ENCODE measurements at regions not wholly inside any gene's neighbourhood (a gene's known extent, or its start where the extent isn't known, plus 50 kb on each side); places are given as distances from the start of the nearest gene placed in this dataset.

- no peak overlapping the region for H3K9ac ChIP-seq (ENCODE audit: insufficient read depth, low read depth, low read length)
- H3K9me3 ChIP-seq (ENCODE audit: low read length) = no peaks in the 10 kb centered on the region
- in situ Hi-C loops (cut with HindIII; ENCODE audit: extremely low pct_ligation_motif_present, low pct_unique_long_range_greater_than_20kb) = no loop called here
- H3K36me3 ChIP-seq (replicated peaks in 1 of 2; ENCODE audit: control insufficient read depth in 1 of 2, insufficient read depth in 2 of 2, low read length in 2 of 2) = no peaks in the 10 kb centered on the region
- no peaks in the 10 kb centered on the region for H4K20me1 ChIP-seq (ENCODE audit: insufficient read depth, low read length)
- no peak overlapping the region for H3K4me2 ChIP-seq (ENCODE audit: low read depth, low read length)
- no peak overlapping the region for H3K27ac ChIP-seq (ENCODE audit: extremely low read length, insufficient read depth, low read length)
- no peaks in the 10 kb centered on the region for H3K4me1 ChIP-seq (ENCODE audit: insufficient read depth, low read length)
- ATAC-seq = no peak
- BruUV-seq (replicated peaks) = no TSS peak
- H3K4me3 ChIP-seq (replicated peaks in 1 of 3; ENCODE audit: insufficient read depth in 1 of 3, low read depth in 2 of 3, low read length in 3 of 3) = no peak overlapping the region
- 0% methylated on average over 1 of the region's 1 CpG for WGBS (ENCODE audit: low lambda C conversion rate)
- ChIA-PET POLR2A (no interaction called here), CTCF (ENCODE audit: low intra/inter-chr PET ratio, low total read pairs) (no interaction called here)
- no peak overlapping the region for H2AFZ ChIP-seq (ENCODE audit: low read length)
- TF ChIP-seq ZNF598 (CRISPR knock-in tag; IDR thresholded peaks at IDR 0.05; ENCODE audit: borderline replicate concordance) (no peak), RFX3 (CRISPR knock-in tag; IDR thresholded peaks at IDR 0.05) (no peak), DBP (CRISPR knock-in tag; IDR thresholded peaks at IDR 0.05; ENCODE audit: not compliant biosample characterization) (no peak), ZIK1 (CRISPR knock-in tag; IDR thresholded peaks at IDR 0.05; ENCODE audit: borderline replicate concordance, low read depth) (no peak), SALL1 (CRISPR knock-in tag; IDR thresholded peaks at IDR 0.05) (no peak)
- H3K27me3 ChIP-seq (ENCODE audit: control insufficient read depth in 1 of 2, insufficient read depth in 2 of 2, low read length in 2 of 2) = no peaks in the 10 kb centered on the region; a peak in 1 of 5 replicates
- H3K79me2 ChIP-seq (ENCODE audit: insufficient read depth, low read length) = no peaks in the 10 kb centered on the region
- FAIRE-seq = no peak
- intact Hi-C loops (cut with micrococcal nuclease; ENCODE audit: unreplicated experiment) = no loop called here
- DNase-seq (ENCODE audit: low spot score) = no peak
These were observed 63.7 kb upstream of the TPRG1 start for GRCh38 chr3:189108067-189108466.

- H3K9me3 ChIP-seq (ENCODE audit: low read length) = no peaks in the 10 kb centered on the region
- DNase-seq (ENCODE audit: low spot score) = no peak
- H3K27ac ChIP-seq (ENCODE audit: extremely low read length, insufficient read depth, low read length) = no peak overlapping the region
- in situ Hi-C loops (cut with HindIII; ENCODE audit: extremely low pct_ligation_motif_present, low pct_unique_long_range_greater_than_20kb) (no loop called here), intact Hi-C loops (cut with micrococcal nuclease; ENCODE audit: unreplicated experiment) (no loop called here)
- no peak for ATAC-seq
- H3K79me2 ChIP-seq (ENCODE audit: insufficient read depth, low read length) = no peaks in the 10 kb centered on the region
- H3K4me3 ChIP-seq (replicated peaks in 1 of 3; ENCODE audit: insufficient read depth in 1 of 3, low read depth in 2 of 3, low read length in 3 of 3) = no peak overlapping the region
- CTCF ChIA-PET (ENCODE audit: low intra/inter-chr PET ratio, low total read pairs) = no interaction called here
- H2AFZ ChIP-seq (ENCODE audit: low read length) = no peak overlapping the region
- H3K9ac ChIP-seq (ENCODE audit: insufficient read depth, low read depth, low read length) = no peak overlapping the region
- POLR2A ChIA-PET = no interaction called here
- no peaks in the 10 kb centered on the region for H3K36me3 ChIP-seq (replicated peaks in 1 of 2; ENCODE audit: control insufficient read depth in 1 of 2, insufficient read depth in 2 of 2, low read length in 2 of 2)
- H4K20me1 ChIP-seq (ENCODE audit: insufficient read depth, low read length) = no peaks in the 10 kb centered on the region
- no peaks in the 10 kb centered on the region; a peak in 1 of 5 replicates for H3K27me3 ChIP-seq (ENCODE audit: control insufficient read depth in 1 of 2, insufficient read depth in 2 of 2, low read length in 2 of 2)
- FAIRE-seq = no peak
- H3K4me1 ChIP-seq (ENCODE audit: insufficient read depth, low read length) = no peaks in the 10 kb centered on the region
- no TSS peak for BruUV-seq (replicated peaks)
- H3K4me2 ChIP-seq (ENCODE audit: low read depth, low read length) = no peak overlapping the region
- 51% methylated on average over 3 of the region's 3 CpGs for WGBS (ENCODE audit: low lambda C conversion rate)
- no peak for TF ChIP-seq NFAT5 (CRISPR knock-in tag; IDR thresholded peaks at IDR 0.05)
- TF ChIP-seq ARID5B (CRISPR knock-in tag; IDR thresholded peaks at IDR 0.05) = no peak
- TF ChIP-seq SRSF4 (IDR thresholded peaks at IDR 0.05; ENCODE audit: low read depth, low read length, poor library complexity, severe bottlenecking) = no peak
These were observed 63.0 kb upstream of the TPRG1 start for GRCh38 chr3:189108735-189109134.
